HG02588 (cell line): ENCODE measurements at regions not wholly inside any gene's neighbourhood (a gene's known extent, or its start where the extent isn't known, plus 50 kb on each side); places are given as distances from the start of the nearest gene placed in this dataset.
"Not testable (repeated sequence)": the region's sequence is repeated elsewhere in the genome, so short reads cannot be mapped to it uniquely, and the experiment has no call there.

Source experiments
- ATAC-seq: cut with Tn5 transposase; IDR thresholded peaks from one replicate; pipeline ENCODE4 v1.9.1; 2021; ENCODE audit warnings: mild to moderate bottlenecking, moderate library complexity; ENCODE audit not compliant: unreplicated experiment

DNA sequence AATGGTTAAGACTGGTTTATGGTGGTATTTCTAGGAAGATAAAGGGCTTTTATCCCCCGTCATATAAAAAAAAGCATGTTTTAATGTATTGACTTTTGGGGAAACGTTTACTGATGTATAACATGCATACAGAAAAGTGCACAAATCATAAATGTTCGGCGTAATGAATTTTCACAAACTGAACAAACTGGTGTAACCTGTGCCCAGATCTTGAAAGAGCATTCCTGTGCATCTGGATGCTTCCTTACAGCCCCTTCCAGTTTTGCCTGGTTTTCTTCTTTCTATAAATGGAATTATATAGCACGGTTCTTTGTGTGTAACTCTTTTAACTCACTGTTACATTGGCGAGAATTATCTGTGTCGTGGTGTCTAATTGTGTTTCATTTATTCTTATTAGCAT lies 693.8 kb upstream of the TBX3 start:
- ATAC-seq, result no peak

DNA sequence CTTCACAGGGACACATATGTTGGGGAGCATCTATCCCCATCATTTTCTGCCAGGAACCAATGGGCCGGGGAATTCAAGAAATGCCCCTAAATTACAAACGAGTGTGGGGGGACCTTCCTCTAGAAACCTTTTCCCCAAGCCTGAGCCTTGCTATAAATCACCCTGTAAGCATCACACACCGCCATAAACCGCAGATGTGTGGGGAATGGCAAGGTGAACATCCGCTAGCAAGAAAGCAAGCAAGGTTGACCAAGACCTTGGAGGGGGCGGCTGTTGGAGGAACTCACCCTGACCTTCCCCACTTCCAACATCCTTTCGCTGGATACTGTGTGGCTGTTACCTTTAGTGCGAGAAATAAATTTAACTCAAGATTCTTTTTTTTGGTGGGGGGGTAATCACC lies 693.3 kb upstream of the TBX3 start:
- no peak for ATAC-seq

DNA sequence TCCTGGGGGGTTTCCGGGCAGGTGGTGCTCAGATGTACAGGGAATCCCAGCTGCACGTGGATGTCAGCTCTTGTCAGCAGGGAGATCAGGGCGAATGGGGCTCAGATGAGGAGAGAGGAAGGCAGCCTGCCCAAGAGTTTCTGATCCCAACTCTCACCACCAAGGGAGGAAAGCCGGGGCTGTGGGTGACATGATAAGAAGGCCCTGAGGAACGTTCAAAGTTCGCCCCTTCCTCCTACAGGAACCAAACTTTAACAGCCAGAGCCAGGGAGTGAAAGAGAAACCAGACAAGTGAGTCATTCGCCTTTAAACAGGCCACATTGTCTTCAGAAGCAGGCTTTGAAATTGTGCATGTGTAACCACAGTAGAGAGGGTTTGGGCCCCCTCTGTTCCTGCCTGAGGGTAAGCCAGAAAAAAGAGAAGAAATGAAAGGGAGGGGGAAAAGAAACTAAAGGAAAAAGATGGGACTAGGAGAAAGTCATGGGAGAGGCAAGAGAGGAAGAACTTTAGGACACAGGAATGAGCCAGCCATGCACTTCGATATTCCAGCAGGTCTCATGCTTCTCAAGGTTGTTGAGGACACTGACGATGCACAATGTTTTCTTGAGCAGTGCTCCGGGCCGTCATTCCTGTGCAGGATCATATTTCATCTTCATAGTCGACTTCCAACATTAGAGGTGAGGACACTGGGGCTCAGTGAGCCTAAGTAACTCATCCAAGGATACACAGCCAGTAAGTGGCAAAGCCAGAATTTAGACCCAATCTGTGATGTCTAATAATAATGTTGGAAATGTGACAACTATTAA lies 691.4 kb upstream of the TBX3 start:
- peak; percentile 80 for ATAC-seq

DNA sequence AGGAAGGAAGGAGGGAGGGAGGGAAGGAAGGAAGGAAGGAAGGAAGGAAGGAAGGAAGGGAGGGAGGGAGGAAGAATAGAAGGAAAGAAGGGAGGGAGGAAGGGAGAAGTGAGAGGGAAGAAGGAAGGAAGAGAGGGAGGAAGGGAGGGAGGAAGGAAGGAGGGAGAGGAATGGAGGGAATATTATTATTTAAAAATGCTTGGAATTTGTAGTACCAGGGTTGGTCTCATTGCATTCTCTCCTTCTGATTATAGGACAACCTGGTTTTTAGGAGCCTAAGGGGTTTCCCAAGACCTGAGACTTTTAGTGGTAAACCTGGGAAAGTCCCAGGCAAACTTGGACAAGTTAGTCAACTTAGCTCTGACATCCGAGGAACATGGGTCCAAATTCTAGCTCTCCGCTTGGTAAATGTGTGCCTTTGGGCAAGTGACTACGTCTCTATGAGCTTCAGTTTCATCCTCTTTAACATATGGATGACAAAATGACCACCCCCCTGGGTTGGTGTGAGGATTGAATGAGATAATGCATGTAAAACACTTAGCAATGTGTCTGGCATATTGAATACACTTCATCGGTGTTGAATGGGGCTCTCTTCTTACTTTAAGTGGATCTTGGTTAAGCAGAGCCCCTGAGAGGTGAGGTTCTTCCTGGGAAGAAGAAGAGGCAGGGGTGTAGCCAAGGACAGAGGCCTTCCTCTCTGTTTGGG lies 690.7 kb upstream of the TBX3 start:
- ATAC-seq, result peak; percentile 11

DNA sequence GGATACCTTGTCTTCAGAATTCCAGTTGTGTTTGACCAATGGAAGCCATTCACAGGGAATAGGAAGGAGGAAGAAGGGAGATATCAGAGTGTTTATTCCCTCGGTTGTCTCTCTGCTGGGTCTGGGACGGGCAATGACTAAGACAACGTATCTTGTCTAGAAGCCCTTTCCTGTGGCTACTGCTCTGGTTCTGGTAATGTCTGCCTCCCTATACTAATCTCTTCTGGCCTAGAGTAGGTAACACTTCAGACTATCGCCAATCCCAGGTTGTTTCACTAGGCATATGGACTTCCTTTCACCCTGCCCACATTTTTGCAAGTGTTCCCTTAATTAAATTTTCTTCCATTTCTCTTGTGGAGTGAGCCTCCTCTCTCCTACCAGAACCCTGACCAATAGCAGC lies 687.7 kb upstream of the TBX3 start:
- ATAC-seq, result no peak

DNA sequence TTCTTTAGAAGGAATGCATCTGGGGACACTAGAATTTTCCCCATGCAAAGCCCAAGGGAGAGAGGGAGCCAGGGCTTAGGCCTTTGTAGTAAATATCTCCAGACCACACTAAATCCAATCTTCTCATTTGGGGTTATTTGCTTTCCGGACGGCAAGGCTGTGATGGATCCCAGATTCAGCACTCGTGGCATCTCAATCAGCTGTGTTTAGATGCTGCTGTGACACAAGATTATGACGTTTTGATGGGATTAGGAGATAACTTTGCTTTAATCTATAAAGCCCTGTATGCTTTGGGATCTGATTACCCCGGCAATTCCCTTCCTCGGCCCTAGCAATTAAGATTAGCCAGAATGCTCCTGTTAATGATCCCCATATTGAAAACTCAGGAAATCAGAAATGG lies 686.7 kb upstream of the TBX3 start:
- ATAC-seq, result no peak

DNA sequence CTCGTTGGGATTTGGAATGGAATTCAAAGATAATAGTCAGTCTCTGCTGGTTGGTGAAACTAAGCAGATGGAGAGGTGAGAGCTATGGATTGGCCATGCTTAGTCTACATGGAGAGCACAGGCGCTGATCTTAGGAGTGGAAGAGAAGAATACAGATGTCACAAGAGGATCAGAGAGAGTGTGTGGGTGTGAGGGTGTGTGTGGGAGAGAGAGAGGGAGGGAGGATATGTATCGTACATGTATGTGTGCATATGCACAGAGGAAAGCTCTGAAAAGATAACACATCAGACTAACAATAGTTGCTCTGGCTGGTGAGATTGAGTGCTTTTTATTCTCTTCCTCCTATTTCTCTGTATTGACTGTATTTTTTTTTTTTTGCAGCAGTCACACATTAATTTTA lies 686.2 kb upstream of the TBX3 start:
- ATAC-seq, result no peak

DNA sequence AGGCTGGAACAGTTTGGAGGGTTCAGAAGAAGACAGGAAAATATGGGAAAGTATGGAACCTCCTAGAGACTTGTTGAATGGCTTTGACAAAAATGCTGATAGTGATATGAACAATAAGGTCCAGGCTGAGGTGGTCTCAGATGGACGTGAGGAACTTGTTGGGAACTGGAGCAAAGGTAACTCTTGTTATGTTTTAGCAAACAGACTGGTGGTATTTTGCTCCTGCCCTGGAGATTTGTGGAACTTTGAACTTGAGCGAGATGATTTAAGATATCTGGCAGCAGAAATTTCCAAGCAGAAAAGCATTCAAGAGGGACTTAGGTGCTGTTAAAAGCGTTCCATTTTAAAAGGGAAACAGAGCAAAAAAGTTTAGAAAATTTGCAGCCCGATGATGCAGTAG lies 682.3 kb upstream of the TBX3 start:
- ATAC-seq, result not testable (repeated sequence)

DNA sequence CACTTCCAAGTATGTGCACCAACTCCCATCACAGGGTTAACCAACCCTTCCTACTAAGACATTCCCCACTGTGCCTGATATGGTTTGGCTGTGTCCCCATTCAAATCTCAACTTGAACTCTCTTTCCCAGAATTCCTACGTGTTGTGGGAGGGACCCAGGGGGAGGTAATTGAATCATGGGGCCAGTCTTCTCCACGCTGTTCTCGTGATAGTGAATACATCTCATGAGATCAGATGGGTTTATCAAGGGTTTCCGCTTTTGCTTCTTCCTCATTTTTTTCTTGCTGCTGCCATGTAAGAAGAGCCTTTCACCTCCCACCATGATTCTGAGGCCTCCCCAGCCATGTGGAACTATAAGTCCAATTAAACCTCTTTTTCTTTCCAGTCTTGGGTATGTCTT lies 681.8 kb upstream of the TBX3 start:
- not testable (repeated sequence) for ATAC-seq

DNA sequence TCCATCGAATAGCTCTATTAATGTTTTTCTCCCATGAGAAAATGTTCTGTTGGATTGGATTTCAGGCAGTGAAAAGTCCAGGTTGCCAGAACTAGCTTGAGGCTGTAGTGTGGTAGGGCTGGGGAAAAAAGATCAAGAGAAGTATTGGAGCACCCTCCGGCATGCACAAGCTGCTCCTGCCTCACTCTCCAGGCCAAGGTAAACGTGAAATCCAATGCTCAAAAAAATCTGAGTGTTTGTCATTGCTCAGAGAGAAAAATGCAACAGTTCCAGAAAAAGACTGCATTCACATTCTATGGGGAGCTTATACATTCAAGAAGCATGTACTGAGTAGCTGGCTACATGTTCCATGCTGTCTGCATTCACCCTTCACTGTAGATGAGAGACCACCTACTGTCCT lies 680.9 kb upstream of the TBX3 start:
- ATAC-seq, result no peak

DNA sequence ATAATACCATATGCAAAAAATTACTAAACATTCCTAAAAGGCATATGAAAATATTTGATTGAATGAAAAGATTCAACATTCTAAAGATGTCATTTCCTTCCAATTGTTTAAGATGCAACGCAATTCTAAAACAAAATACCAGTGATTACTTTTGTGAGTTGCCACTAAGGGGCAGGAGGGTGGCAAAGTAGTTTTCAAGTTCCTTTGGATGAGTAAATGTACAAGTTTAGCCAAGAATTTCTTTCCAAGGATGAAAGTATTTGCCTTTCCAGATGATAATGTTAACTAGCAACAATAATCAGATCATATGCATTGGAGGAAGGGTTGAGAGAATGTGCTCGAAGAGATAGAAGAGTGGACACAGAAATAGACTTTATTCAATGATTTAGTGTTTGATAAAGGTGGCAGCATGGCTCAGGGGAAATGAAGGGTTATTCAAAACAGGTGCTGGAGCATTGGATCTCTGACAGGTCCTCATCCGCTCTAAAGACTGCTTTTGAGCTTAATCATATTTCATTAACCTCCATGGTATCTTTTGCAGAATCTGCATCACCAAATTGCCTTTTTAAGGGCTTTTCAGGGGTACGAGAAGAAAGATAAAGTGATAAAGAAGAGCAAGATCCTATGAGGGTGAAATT lies 678.5 kb upstream of the TBX3 start:
- no peak for ATAC-seq

DNA sequence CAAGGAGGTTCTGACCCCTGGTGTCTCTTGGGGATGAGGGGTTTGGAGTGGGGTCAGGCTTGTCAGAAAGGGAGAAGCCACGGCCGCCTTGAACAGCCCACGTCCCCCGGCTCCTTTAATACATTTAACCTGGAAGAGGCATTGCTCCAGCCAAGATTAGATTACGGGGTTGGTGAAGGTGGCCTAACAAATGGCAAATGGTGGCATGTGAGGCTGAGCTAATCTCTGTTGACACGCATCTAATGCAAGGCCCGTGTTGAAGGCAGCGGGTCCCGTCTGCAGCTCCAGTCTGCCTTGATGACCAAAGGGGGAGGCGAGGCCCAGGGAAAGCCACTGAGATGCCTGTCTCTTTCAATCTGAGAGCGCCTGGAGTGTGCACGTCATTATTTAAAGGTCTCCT lies 673.7 kb upstream of the TBX3 start:
- ATAC-seq, result no peak

DNA sequence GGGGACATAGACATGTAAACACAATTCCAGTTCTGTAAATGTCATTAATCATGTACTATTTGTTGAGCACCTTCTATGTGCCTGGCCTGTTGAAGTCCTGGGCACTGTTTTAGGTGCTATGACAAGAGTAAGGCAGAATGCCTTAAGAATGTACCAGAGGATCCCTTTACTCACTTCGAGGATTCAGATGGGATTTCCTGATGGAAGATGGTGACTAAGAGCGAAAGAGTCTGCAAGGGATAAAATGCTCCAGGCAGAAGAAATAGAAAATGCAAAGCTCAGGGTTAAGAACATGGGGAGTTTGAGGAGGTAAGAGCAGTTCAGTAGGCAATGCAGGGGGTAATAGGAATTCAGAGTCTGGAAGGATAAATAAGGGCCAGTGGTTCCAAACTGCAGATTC lies 671.3 kb upstream of the TBX3 start:
- no peak for ATAC-seq

DNA sequence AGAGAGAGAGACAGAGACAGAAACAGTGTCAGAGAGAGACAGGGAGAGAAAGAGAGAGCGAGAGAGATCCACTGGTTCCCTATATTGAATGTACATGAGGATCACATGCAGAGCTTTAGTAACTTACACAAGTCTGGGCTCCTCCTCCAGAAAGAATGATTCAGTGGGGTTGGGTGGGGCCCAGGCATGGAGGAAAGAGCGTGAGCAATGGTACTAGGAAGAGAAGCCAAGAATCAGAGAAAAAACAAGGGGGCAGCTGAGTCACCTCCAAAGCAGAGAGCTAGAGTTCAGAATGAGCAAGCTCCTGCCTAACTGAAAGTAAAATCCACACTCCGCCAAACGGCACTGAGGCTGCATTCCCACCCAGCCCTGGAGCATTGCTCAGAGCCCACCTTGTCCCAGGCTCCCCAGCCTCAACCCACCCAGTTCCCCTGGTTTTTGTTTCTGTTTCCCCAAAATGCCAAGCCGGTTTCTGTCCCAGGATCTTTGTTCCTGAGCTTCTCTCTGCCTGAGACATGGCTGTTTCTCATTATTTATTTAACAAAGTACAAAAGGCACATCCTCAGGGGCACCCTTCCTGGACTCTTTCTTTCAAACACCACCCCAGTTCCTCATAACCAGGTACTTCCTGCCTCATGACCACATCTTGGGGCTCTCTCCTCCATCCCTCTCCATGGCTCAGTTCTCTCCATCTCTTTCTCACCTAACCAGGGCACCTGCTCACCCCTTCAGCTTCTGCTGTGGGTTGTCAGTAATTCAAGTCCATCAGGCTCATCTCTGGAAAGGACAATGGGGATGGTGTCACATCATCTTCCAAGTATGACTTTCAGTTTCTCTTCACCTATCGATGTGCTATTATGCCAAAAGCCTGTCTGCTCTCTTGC lies 670.3 kb upstream of the TBX3 start:
- no peak for ATAC-seq

DNA sequence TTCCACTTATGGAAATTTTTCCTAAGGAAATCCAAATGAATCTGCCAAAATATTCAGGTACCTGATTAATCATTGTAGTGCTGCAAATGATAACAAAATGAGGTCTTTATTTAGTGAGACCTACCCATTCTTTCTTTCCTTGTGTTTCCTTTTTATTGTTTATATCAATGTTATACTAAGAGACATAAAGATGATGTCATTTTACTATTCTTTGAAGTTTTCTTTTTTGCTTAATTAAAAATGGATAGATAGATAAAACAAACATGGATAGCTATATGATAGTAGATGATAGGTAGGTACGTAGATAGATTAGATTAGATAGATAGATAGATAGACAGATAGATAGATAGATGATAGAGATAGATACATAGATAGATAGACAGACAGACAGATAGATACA lies 669.5 kb upstream of the TBX3 start:
- no peak for ATAC-seq

DNA sequence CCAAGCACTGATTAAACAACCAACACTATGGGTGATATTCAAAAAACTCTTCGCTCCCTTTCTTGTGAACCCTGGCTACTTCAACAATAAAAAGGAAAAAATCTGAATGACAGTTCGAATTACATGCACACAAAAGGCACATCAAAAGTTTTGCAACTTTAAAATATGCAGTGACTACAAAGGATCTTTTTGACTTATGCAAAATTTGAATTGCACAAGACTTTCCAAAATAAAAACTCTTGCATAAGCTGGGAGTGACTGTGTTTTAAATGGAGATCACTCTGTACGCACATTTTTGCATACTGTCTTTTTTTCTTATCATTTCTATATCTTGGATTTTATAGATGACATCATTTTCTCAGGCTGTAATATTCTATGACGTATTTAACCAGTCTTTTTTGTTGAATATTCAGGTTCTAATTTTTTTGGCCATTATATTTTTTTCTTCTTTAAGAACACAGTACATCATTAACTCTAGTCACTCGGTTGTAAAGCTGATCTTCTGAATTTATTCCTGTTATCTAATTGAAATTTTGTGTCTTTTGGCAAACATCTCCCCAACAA lies 667.6 kb upstream of the TBX3 start:
- no peak for ATAC-seq

DNA sequence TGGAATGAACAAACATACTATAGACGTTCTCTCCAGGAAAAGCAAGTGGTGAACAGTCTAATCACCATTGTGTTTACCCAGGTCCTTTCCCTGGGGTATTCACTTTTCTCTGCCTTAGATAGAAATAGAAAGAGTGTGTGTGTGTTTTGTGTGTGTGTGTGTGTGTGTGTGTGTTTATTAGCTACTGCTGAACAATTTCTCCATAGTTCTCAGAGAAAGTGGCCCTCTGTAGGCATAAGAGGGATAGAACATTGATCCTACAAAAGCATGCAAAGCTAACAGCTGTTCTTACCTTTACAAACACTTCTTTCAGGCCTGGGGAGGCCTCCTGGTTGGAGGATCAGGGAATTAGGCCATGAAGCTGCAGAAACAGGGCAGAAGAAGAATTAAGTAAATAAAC lies 665.7 kb upstream of the TBX3 start:
- no peak for ATAC-seq

DNA sequence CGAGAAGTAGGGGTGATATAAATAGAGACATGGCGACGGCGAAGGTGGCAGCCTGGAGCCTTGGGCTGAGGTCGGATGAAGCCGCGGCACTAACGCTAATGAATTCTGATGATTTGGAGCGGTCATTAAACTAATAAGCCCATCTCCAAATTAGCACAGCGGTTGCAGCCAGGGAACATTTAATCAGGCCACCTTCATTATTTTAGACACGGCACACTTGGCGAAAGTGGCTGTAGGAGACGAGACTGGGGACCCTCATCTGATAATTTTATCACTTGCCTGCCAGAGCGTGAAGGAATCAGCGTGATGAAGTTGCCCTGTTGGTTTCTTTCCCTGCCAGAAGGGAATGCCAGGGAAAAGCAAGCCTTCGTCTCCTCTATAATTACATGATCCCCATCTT lies 664.3 kb upstream of the TBX3 start:
- ATAC-seq, result no peak

DNA sequence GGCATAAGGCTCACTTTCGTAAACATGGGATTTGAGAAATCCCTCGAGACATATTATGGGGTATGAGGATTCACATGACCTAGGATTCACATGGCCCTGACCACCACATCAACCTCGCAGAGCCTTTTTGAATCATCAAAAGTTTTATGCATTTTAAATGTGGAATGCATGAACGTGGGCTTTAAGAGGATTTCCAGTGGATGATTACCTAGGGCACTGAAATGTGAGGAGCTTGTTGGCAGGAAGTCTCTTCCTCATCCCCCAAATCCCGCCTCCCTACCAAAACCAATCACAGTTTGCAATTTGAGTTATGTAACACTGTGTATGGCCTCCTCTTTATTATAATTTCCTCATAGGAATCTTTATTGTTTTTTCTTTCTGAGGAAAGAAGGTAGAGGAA lies 659.6 kb upstream of the TBX3 start:
- ATAC-seq, result no peak

DNA sequence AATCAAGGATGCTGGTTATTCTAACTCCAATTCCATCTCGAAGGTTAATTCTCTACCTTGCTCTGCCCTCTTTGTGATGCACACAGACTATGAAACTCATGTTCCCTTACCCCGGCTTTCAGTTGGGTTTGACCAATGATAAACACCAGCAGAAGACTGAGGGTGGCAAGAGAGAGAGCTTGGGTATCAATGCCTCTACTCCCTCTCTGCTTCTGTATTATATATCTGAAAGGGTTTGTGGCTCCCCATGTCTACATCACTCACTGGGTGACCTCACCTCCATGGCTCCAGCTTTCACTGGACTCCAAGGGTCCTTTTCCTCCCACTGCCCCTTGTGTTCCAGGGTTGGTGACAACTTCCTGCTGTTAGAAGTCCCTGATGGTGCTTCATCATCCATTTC lies 659.0 kb upstream of the TBX3 start:
- ATAC-seq, result no peak

DNA sequence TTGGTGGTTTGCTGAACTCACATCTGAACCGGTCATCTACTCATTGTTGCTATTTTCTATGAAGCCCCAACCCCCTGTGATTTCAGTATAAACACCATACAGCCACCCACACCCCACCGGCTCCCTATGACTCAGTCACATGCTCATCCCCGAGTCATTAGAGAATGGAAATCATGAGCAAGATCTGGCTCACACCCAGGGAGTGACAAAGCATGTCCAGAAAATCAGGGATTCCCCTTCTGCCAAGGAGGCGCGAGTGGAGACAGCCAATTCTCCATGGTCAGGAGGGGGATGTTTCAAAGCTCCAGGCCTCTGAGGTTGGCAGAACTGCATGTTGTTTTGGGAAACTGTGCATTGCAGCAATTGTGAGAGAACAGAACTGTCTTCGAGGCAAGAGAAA lies 657.5 kb upstream of the TBX3 start:
- ATAC-seq, result no peak
